ENCODE measurements at regions not wholly inside any gene's neighbourhood (a gene's known extent, or its start where the extent isn't known, plus 50 kb on each side); places are given as distances from the start of the nearest gene placed in this dataset.

DNA sequence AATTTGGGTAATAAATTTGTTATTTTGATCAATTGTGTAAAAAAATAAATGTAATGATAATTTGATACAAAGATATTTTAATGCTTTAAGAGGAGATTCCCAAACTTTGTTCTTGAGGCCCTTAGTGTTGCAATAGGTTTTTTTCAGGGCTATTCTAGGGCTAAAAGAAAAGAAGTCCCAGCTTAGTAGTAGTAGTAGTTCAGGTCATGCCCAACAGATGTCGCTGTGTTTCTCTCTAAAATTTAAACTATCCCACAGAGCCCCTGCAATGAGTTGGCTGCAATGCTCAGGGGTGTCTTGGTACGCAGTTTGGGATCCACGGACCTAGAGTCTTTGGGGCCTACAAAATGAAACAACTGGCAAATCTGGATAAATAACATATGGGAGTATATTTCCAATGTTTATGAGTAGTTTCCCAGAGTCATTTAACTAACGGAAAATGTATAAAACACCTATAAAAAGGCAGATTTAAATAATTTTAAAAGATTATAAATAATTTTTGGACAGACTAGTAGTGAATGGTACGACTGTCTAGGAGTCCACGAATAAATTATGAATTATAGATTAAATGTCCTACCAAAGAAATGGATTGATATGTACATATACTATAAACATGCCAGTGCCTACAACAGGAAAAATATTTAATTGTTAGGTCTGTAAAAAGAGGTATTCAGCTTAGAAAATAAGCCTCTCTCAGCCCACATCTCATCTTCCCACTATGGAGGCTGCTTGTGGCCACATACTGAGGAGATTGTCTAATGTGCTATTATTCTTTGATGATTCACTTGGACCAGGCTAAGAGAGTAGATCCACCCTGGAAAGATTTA, 228.5 kb upstream of the PMFBP1 start:
- DNase-seq = peak; percentile 49 to 65
- no peak overlapping the region for H3K4me3 ChIP-seq (ENCODE audit: low read depth, low read length)
- Mint-ChIP-seq H3K4me1 (ENCODE audit: low read depth, unreplicated experiment) (no peaks in the 10 kb centered on the region), H3K27me3 (ENCODE audit: insufficient read depth, unreplicated experiment) (no peaks in the 10 kb centered on the region), H3K9me3 (ENCODE audit: unreplicated experiment) (peaks cover 8% of the 10 kb centered on the region), H3K36me3 (ENCODE audit: insufficient read depth, unreplicated experiment) (no peaks in the 10 kb centered on the region), H3K4me3 (ENCODE audit: unreplicated experiment) (no peak overlapping the region), H3K27ac (ENCODE audit: unreplicated experiment) (no peak overlapping the region)
- TF ChIP-seq, protein P1, sequence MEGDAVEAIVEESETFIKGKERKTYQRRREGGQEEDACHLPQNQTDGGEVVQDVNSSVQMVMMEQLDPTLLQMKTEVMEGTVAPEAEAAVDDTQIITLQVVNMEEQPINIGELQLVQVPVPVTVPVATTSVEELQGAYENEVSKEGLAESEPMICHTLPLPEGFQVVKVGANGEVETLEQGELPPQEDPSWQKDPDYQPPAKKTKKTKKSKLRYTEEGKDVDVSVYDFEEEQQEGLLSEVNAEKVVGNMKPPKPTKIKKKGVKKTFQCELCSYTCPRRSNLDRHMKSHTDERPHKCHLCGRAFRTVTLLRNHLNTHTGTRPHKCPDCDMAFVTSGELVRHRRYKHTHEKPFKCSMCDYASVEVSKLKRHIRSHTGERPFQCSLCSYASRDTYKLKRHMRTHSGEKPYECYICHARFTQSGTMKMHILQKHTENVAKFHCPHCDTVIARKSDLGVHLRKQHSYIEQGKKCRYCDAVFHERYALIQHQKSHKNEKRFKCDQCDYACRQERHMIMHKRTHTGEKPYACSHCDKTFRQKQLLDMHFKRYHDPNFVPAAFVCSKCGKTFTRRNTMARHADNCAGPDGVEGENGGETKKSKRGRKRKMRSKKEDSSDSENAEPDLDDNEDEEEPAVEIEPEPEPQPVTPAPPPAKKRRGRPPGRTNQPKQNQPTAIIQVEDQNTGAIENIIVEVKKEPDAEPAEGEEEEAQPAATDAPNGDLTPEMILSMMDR (IDR thresholded peaks at IDR 0.05; ENCODE audit: insufficient read depth in 1 of 2, low read depth in 1 of 2, low read length in 1 of 2, severe bottlenecking in 1 of 2, unreplicated experiment in 1 of 2) = peak; percentile 82 to 83
- intact Hi-C loops (cut with micrococcal nuclease; ENCODE audit: unreplicated experiment) = loop anchor here (1.0 to 2.0 kb wide), 2 partner anchors 67 to 158 kb away; no protein-coding TSS in a partner anchor
- no peaks in the 10 kb centered on the region for H3K4me1 ChIP-seq
- no peaks in the 10 kb centered on the region for H3K27me3 ChIP-seq (replicated peaks; ENCODE audit: control insufficient read depth, insufficient read depth, low read length)
- ChIA-PET CTCF (interaction anchor here (0.5 to 2.2 kb wide), 10 partner anchors 9 to 283 kb away, joined by 3 to 19 read pairs (median 3); no protein-coding TSS in a partner anchor), POLR2A (no interaction called here)
- no peaks in the 10 kb centered on the region for H3K36me3 ChIP-seq (ENCODE audit: control insufficient read depth, insufficient read depth, low read length)
- no TSS peak for BruUV-seq (replicated peaks)
- H3K9me3 ChIP-seq = no peaks in the 10 kb centered on the region

DNA sequence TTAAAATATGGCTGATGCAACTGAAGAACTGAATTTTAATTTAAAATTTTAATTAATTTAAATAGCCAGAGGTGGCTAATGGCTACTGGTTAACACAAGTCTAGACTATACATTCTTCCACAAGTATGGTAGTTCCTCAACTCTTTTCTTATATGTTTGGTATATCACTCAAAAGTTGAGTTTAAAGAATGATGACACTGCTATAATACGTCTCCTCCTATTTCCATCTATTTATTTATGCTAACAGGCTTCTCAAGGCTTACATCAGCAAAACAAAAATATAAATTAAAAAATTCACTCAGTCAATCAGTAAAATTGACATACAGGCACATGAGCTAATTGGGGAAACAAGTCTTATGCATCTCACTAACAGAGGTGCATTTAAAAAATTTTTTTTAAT, 227.9 kb upstream of the PMFBP1 start:
- TF ChIP-seq, protein P1 (IDR thresholded peaks at IDR 0.05; ENCODE audit: insufficient read depth in 1 of 2, low read depth in 1 of 2, low read length in 1 of 2, severe bottlenecking in 1 of 2, unreplicated experiment in 1 of 2) = no peak
- Mint-ChIP-seq H3K27ac (ENCODE audit: unreplicated experiment) (no peak overlapping the region), H3K4me3 (ENCODE audit: unreplicated experiment) (no peak overlapping the region), H3K27me3 (ENCODE audit: insufficient read depth, unreplicated experiment) (no peaks in the 10 kb centered on the region), H3K9me3 (ENCODE audit: unreplicated experiment) (peaks cover 4% of the 10 kb centered on the region), H3K4me1 (ENCODE audit: low read depth, unreplicated experiment) (no peaks in the 10 kb centered on the region), H3K36me3 (ENCODE audit: insufficient read depth, unreplicated experiment) (no peaks in the 10 kb centered on the region)
- DNase-seq = no peak
- CTCF ChIA-PET = interaction anchor here (0.5 to 2.2 kb wide), 9 partner anchors 8 to 282 kb away, joined by 3 to 19 read pairs (median 3); no protein-coding TSS in a partner anchor
- intact Hi-C loops (cut with micrococcal nuclease; ENCODE audit: unreplicated experiment) = loop anchor here (1.0 to 2.0 kb wide), 2 partner anchors 67 to 157 kb away; no protein-coding TSS in a partner anchor
- no peaks in the 10 kb centered on the region for H3K4me1 ChIP-seq
- no peak overlapping the region for H3K4me3 ChIP-seq (ENCODE audit: low read depth, low read length)
- no peaks in the 10 kb centered on the region for H3K27me3 ChIP-seq (replicated peaks; ENCODE audit: control insufficient read depth, insufficient read depth, low read length)
- peaks cover 3% of the 10 kb centered on the region; the same call in 1 of the 2 replicates for H3K9me3 ChIP-seq
- POLR2A ChIA-PET = no interaction called here
- BruUV-seq (replicated peaks) = no TSS peak
- no peaks in the 10 kb centered on the region for H3K36me3 ChIP-seq (ENCODE audit: control insufficient read depth, insufficient read depth, low read length)

DNA sequence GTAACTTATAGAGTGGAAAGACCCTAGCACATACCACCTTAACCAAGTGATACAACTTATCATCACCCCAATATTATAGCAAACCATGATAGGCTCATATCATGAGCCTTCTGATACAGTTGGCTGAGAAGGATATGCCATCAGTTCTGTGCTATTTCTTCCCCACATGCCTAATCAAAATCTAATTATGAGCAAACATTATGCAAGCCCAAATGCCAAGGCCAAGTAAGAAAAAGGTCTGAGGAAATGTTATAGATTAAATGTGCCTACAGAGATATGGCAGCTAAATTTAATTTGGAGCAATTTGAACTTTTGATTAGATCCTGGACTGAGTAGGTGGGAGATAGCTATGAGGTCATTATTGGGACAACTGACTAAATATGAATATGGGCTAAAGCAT, 225.9 kb upstream of the PMFBP1 start:
- intact Hi-C loops (cut with micrococcal nuclease; ENCODE audit: unreplicated experiment) = no loop called here
- no peak for DNase-seq
- Histone ChIP-seq H3K27me3 (replicated peaks; ENCODE audit: control insufficient read depth, insufficient read depth, low read length) (no peaks in the 10 kb centered on the region), H3K36me3 (ENCODE audit: control insufficient read depth, insufficient read depth, low read length) (no peaks in the 10 kb centered on the region), H3K9me3 (peaks cover 11% of the 10 kb centered on the region), H3K4me1 (no peaks in the 10 kb centered on the region), H3K4me3 (ENCODE audit: low read depth, low read length) (no peak overlapping the region)
- Mint-ChIP-seq H3K9me3 (ENCODE audit: unreplicated experiment) (peaks cover 13% of the 10 kb centered on the region), H3K27ac (ENCODE audit: unreplicated experiment) (no peak overlapping the region), H3K27me3 (ENCODE audit: insufficient read depth, unreplicated experiment) (no peaks in the 10 kb centered on the region), H3K4me3 (ENCODE audit: unreplicated experiment) (no peak overlapping the region), H3K36me3 (ENCODE audit: insufficient read depth, unreplicated experiment) (no peaks in the 10 kb centered on the region), H3K4me1 (ENCODE audit: low read depth, unreplicated experiment) (no peaks in the 10 kb centered on the region)
- BruUV-seq (replicated peaks) = no TSS peak
- POLR2A ChIA-PET = no interaction called here
- TF ChIP-seq, protein P1 (IDR thresholded peaks at IDR 0.05; ENCODE audit: insufficient read depth in 1 of 2, low read depth in 1 of 2, low read length in 1 of 2, severe bottlenecking in 1 of 2, unreplicated experiment in 1 of 2) = no peak
- CTCF ChIA-PET = interaction anchor here (0.6 kb wide), 1 partner anchor 75 kb away, joined by 3 read pairs; no protein-coding TSS in a partner anchor
